HUES64 (cell line): ENCODE measurements at regions not wholly inside any gene's neighbourhood (a gene's known extent, or its start where the extent isn't known, plus 50 kb on each side); places are given as distances from the start of the nearest gene placed in this dataset.

Experiments
- H3K27ac ChIP-seq: 2 replicates; pipeline ENCODE4 v1.7.0; 2013; ENCODE audit warnings: low read depth, low read length, inconsistent platforms
- H3K27me3 ChIP-seq: 2 replicates; pipeline ENCODE4 v1.6.1; 2013; ENCODE audit warnings: mild to moderate bottlenecking, low read length; ENCODE audit not compliant: insufficient read depth
- H3K36me3 ChIP-seq: 2 replicates; pipeline ENCODE4 v1.6.1; 2013; ENCODE audit warnings: mild to moderate bottlenecking, low read length; ENCODE audit not compliant: insufficient read depth
- H3K4me1 ChIP-seq: 2 replicates; pipeline ENCODE4 v1.6.1; 2013; ENCODE audit warnings: mild to moderate bottlenecking, low read length, moderate library complexity; ENCODE audit not compliant: insufficient read depth
- H3K4me3 ChIP-seq: 2 replicates; pipeline ENCODE4 v1.5.1; 2013; ENCODE audit warnings: mild to moderate bottlenecking, low read length, moderate library complexity
- H3K9ac ChIP-seq: 2 replicates; pipeline ENCODE4 v1.6.1; 2013; ENCODE audit warnings: mild to moderate bottlenecking, low read depth, low read length
- H3K9me3 ChIP-seq: 2 replicates; pipeline ENCODE4 v1.6.1; 2013; ENCODE audit warnings: low read depth, low read length; ENCODE audit not compliant: insufficient read depth
- WGBS: fragments of 150-250, 120-280 bp; methylation state at CpG from one replicate; pipeline ENCODE4 v1.1.7; 2013; ENCODE audit warnings: missing lambda C conversion rate; 5-methylcytosine and 5-hydroxymethylcytosine counted together

DNA sequence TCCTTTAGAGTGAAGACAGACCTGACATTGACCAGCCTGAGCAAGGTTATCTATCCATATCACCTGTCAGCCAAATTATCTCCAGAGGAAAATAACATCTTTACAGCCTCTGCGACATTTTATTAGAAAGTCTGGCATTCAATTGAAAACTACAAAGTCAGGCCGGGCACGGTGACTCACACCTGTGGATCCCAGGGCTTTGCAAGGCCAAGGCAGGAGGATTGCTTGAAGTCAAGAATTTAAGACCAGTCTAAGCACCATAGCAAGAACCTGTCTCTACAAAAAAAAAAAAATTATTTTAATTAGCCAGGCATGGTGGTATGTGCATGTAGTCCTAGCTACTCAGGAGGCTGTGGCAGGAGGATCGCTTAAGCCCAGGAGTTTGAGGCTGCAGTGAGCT lies 141.6 kb downstream of the RCN1 start:
- Histone ChIP-seq H3K27ac (no peak overlapping the region), H3K27me3 (no peaks in the 10 kb centered on the region), H3K9ac (no peak overlapping the region), H3K4me3 (no peak overlapping the region), H3K9me3 (no peaks in the 10 kb centered on the region), H3K4me1 (no peaks in the 10 kb centered on the region), H3K36me3 (no peaks in the 10 kb centered on the region)
- WGBS: 97% methylated on average over 4 of the region's 4 CpGs

GRCh38 chr11:32233276-32233675 lies 142.4 kb downstream of the RCN1 start:
- H3K4me3 ChIP-seq: no peak overlapping the region
- no peak overlapping the region for H3K9ac ChIP-seq
- WGBS: 91% methylated on average over 4 of the region's 4 CpGs
- H3K36me3 ChIP-seq: no peaks in the 10 kb centered on the region
- no peak overlapping the region for H3K27ac ChIP-seq
- H3K4me1 ChIP-seq: no peaks in the 10 kb centered on the region
- H3K27me3 ChIP-seq: no peaks in the 10 kb centered on the region
- H3K9me3 ChIP-seq: no peaks in the 10 kb centered on the region

GRCh38 chr11:32233928-32234327 lies 143.1 kb downstream of the RCN1 start:
- Histone ChIP-seq H3K4me1 (no peaks in the 10 kb centered on the region), H3K9ac (no peak overlapping the region)
- WGBS: under 1% methylated on average over 2 of the region's 2 CpGs

GRCh38 chr11:32244453-32244852 lies 153.6 kb downstream of the RCN1 start:
- Histone ChIP-seq H3K4me3 (no peak overlapping the region), H3K9ac (no peak overlapping the region), H3K36me3 (no peaks in the 10 kb centered on the region), H3K27ac (no peak overlapping the region), H3K9me3 (no peaks in the 10 kb centered on the region), H3K4me1 (0 out of 2 replicates have a peak, but pooled peaks cover 7% of the 10 kb centered on the region), H3K27me3 (no peaks in the 10 kb centered on the region)

More at GRCh38 chr11:32233928-32234327, 143.1 kb downstream of the RCN1 start:
- Histone ChIP-seq H3K27ac (no peak overlapping the region), H3K9me3 (no peaks in the 10 kb centered on the region), H3K27me3 (no peaks in the 10 kb centered on the region), H3K36me3 (no peaks in the 10 kb centered on the region), H3K4me3 (no peak overlapping the region)

- WGBS: 94% methylated on average over 3 of the region's 3 CpGs
Observed at GRCh38 chr11:32253706-32254105, 162.8 kb downstream of the RCN1 start.

DNA sequence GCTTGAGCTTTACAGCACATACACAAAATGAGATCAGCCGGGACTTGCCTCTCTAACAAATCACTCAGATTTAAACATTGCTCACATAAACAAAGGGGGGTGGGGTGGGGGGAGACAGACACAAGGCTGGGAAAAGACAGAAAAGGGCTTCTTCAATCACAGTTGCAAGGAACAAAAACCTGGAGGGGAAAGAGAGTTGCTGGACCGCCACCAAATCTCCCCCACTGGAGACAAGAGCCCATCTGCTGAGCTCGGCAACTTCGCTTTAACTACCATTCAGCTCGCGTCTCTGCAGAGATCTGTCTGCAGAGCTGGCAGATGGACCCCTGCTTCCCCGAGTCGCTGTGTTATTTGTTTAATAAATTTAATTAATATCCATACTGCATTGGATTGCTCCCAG lies 165.0 kb downstream of the RCN1 start:
- 0 out of 2 replicates have a peak, but pooled peaks cover 4% of the 10 kb centered on the region for H3K4me1 ChIP-seq
- H3K27ac ChIP-seq: no peak overlapping the region
- H3K9me3 ChIP-seq: no peaks in the 10 kb centered on the region
- no peaks in the 10 kb centered on the region for H3K27me3 ChIP-seq
- WGBS: 92% methylated on average over 5 of the region's 8 CpGs
- H3K4me3 ChIP-seq: no peak overlapping the region
- no peaks in the 10 kb centered on the region for H3K36me3 ChIP-seq
- no peak overlapping the region for H3K9ac ChIP-seq

More at GRCh38 chr11:32253706-32254105, 162.8 kb downstream of the RCN1 start:
- Histone ChIP-seq H3K9me3 (no peaks in the 10 kb centered on the region), H3K27ac (no peak overlapping the region), H3K36me3 (no peaks in the 10 kb centered on the region), H3K9ac (no peak overlapping the region), H3K4me3 (no peak overlapping the region), H3K4me1 (0 out of 2 replicates have a peak, but pooled peaks cover 4% of the 10 kb centered on the region), H3K27me3 (no peaks in the 10 kb centered on the region)

- Histone ChIP-seq H3K27me3 (no peaks in the 10 kb centered on the region), H3K27ac (no peak overlapping the region), H3K9ac (no peak overlapping the region), H3K36me3 (no peaks in the 10 kb centered on the region), H3K4me3 (no peak overlapping the region), H3K9me3 (no peaks in the 10 kb centered on the region), H3K4me1 (0 out of 2 replicates have a peak, but pooled peaks cover 4% of the 10 kb centered on the region)
- WGBS: 100% methylated on average over 2 of the region's 4 CpGs
Observed at GRCh38 chr11:32256466-32256865, 165.6 kb downstream of the RCN1 start.

DNA sequence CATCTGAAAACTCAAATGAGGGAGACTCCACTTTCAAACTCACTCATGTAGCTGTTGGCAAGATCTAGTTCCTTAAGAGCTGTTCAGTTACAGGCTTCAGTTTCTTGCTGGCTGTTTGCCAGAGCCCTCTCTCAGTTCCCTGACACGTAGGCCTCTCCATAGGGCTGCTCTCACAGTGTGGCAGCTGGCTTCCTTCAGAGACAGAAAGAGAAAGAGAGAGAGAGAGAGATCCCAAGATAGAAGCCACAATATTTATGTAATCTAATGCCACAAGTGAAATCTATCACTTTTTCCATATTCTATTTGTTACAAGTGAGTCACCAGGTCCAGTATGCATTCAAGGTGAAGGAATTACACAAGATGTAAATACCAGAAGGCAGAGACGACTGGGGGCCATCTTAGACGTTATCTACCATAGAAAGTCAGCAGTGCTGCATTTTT lies 168.8 kb downstream of the RCN1 start:
- Histone ChIP-seq H3K9me3 (no peaks in the 10 kb centered on the region), H3K4me3 (no peak overlapping the region), H3K9ac (no peak overlapping the region), H3K27ac (no peak overlapping the region), H3K27me3 (no peaks in the 10 kb centered on the region), H3K36me3 (no peaks in the 10 kb centered on the region), H3K4me1 (peaks cover 11% of the 10 kb centered on the region; the same call in 1 of the 2 replicates)
- WGBS: 91% methylated on average over 3 of the region's 3 CpGs

DNA sequence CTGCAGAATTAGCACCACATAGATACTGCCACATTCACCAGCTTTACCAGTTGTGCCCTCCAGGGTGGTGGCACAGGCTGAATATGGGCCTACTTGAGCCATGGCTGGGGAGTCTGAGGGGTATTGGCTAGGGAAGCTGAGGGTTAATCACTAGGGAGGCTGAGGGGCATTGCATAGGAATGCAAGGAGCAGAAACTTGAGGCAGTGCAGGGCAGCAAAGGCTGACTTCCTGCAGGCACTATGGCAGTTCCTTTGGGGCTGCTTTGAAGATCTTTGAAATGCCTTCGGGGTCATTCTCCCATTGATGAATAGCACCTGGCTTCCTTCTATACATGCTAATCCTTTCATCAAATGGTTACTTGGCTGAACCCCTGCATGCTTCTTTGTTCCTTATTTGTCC lies 171.5 kb downstream of the RCN1 start:
- Histone ChIP-seq H3K4me3 (no peak overlapping the region), H3K36me3 (no peaks in the 10 kb centered on the region), H3K4me1 (peaks cover 16% of the 10 kb centered on the region; the same call in 1 of the 2 replicates), H3K27ac (no peak overlapping the region), H3K9ac (no peak overlapping the region), H3K27me3 (no peaks in the 10 kb centered on the region), H3K9me3 (no peaks in the 10 kb centered on the region)
- WGBS: 69% methylated on average over 1 of the region's 1 CpG

DNA sequence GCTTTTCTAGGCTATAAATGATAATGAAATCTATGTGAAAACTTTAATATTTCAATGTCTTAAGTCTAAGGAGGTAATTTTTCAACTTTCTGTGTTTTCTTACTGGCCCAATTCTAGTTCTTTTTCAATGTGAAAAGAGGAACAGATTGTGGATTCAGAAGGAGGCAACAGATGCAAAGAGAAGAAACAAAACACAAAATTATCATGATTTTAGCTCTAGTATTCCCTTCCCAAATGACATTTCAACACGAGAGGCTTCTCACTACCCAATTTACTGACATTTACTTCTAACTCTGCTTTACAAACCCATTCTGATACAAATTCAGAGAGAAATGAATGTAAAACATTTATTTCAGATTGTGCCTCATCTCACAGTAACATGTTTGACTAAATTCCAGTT lies 169.4 kb downstream of the WT1 start:
- Histone ChIP-seq H3K4me1 (peaks cover 16% of the 10 kb centered on the region; the same call in 1 of the 2 replicates), H3K27ac (no peak overlapping the region), H3K9ac (no peak overlapping the region), H3K36me3 (no peaks in the 10 kb centered on the region), H3K9me3 (no peaks in the 10 kb centered on the region), H3K27me3 (no peaks in the 10 kb centered on the region), H3K4me3 (no peak overlapping the region)
- WGBS: 93% methylated on average over 1 of the region's 1 CpG

DNA sequence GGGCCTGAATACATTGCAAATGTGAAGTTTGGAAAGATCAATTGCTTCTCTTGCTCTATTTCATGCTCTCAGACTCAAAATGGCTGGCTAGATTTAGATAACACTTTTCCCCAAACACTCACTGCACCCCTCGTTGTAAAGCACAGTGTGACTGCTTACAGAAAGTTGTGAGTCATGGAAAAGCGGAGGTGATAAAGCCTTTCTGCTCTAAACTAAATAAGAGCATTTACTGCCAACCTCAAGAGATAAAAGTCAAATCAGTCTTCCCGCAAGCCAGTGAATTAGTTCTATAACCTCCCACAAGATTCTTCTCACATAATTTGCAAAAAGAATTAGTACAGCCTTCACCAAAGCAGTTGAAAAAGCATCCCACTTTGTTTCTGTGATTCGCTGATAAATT lies 168.7 kb downstream of the WT1 start:
- Histone ChIP-seq H3K4me1 (peaks cover 16% of the 10 kb centered on the region; the same call in 1 of the 2 replicates), H3K27ac (no peak overlapping the region), H3K9ac (no peak overlapping the region), H3K27me3 (no peaks in the 10 kb centered on the region), H3K36me3 (no peaks in the 10 kb centered on the region), H3K9me3 (no peaks in the 10 kb centered on the region), H3K4me3 (no peak overlapping the region)
- WGBS: 83% methylated on average over 4 of the region's 4 CpGs

GRCh38 chr11:32267679-32268187 lies 167.6 kb downstream of the WT1 start:
- Histone ChIP-seq H3K4me3 (no peak overlapping the region), H3K9ac (no peak overlapping the region), H3K4me1 (peaks cover 9% of the 10 kb centered on the region; the same call in 1 of the 2 replicates), H3K27me3 (no peaks in the 10 kb centered on the region), H3K36me3 (no peaks in the 10 kb centered on the region), H3K9me3 (no peaks in the 10 kb centered on the region), H3K27ac (no peak overlapping the region)
- 93% methylated on average over 7 of the region's 7 CpGs for WGBS
